Neural cell (in vitro differentiated cells): ENCODE measurements at regions not wholly inside any gene's neighbourhood (a gene's known extent, or its start where the extent isn't known, plus 50 kb on each side); places are given as distances from the start of the nearest gene placed in this dataset.

Experiments
- H2AFZ ChIP-seq: fragments of 200-600, 300-800 bp; sonication (generic), shearing (Covaris generic); 2 replicates; pipeline ENCODE4 v1.6.0; 2014; ENCODE audit warnings: low read depth, mild to moderate bottlenecking, antibody characterized with exemption, low read length, moderate library complexity
- H3F3A ChIP-seq: fragments of 200-600 bp; shearing (Covaris generic); 2 replicates; pipeline ENCODE4 v1.6.1; 2016; ENCODE audit warnings: mild to moderate bottlenecking, moderate library complexity, mixed read lengths, antibody characterized with exemption, low read length; ENCODE audit not compliant: insufficient read depth, poor library complexity, severe bottlenecking
- H3K27ac ChIP-seq: fragments of 200-600, 300-800 bp; sonication (generic), shearing (Covaris generic); 2 replicates; pipeline ENCODE4 v1.5.1; 2014; ENCODE audit warnings: mild to moderate bottlenecking, low read length, moderate library complexity
- H3K27me3 ChIP-seq: fragments of 300-800, 200-600 bp; sonication (generic), shearing (Covaris generic); 2 replicates; pipeline ENCODE4 v1.6.0; 2014; ENCODE audit warnings: mild to moderate bottlenecking, low read depth, low read length, moderate library complexity; ENCODE audit not compliant: insufficient read depth
- H3K36me3 ChIP-seq: fragments of 300-800, 200-600 bp; sonication (generic), shearing (Covaris generic); 2 replicates; pipeline ENCODE4 v1.5.1; 2014; ENCODE audit warnings: mild to moderate bottlenecking, antibody characterized with exemption, low read length, moderate library complexity; ENCODE audit not compliant: insufficient read depth
- H3K4me2 ChIP-seq: fragments of 300-800, 200-600 bp; sonication (generic), shearing (Covaris generic); 2 replicates; pipeline ENCODE4 v1.6.0; 2014; ENCODE audit warnings: mild to moderate bottlenecking, low read length
- H3K4me3 ChIP-seq: fragments of 300-800, 200-600 bp; sonication (generic), shearing (Covaris generic); 2 replicates; pipeline ENCODE4 v1.5.1; 2014; ENCODE audit warnings: mild to moderate bottlenecking, low read length, moderate library complexity
- H3K79me2 ChIP-seq: fragments of 200-600 bp; shearing (Covaris generic); replicated peaks from 2 replicates; pipeline ENCODE4 v1.6.0; 2014; ENCODE audit warnings: mild to moderate bottlenecking, low read length, moderate library complexity; ENCODE audit not compliant: insufficient read depth
- H3K9ac ChIP-seq: fragments of 300-800, 200-600 bp; sonication (generic), shearing (Covaris generic); 2 replicates; pipeline ENCODE4 v1.6.1; 2016; ENCODE audit warnings: mild to moderate bottlenecking, low read length, mixed read lengths
- H3K9me2 ChIP-seq: fragments of 200-600 bp; shearing (Covaris generic); 2 replicates; pipeline ENCODE4 v1.6.1; 2016; ENCODE audit warnings: mild to moderate bottlenecking, low read length, mixed read lengths; ENCODE audit not compliant: insufficient read depth
- H3K9me3 ChIP-seq: fragments of 200-600, 300-800 bp; sonication (generic), shearing (Covaris generic); 2 replicates; pipeline ENCODE4 v1.6.1; 2016; ENCODE audit warnings: mild to moderate bottlenecking, mixed run types, low read length, moderate library complexity, mixed read lengths
- H4K20me1 ChIP-seq: fragments of 200-600 bp; shearing (Covaris generic); 2 replicates; pipeline ENCODE4 v1.6.1; 2016; ENCODE audit warnings: mild to moderate bottlenecking, mixed run types; ENCODE audit not compliant: insufficient read depth
- EP300 ChIP-seq: fragments of 450-650 bp; conservative IDR thresholded peaks from 2 replicates; pipeline ENCODE4 v1.6.1; 2014; ENCODE audit warnings: antibody characterized with exemption, mild to moderate bottlenecking, moderate library complexity; ENCODE audit not compliant: poor library complexity, severe bottlenecking
- EZH2 ChIP-seq: fragments of 200-600, 300-800 bp; shearing (Covaris generic), sonication (generic); IDR thresholded peaks from 2 replicates; pipeline ENCODE4 v1.6.1; 2014; ENCODE audit warnings: antibody characterized with exemption, low read length, borderline replicate concordance, mild to moderate bottlenecking; ENCODE audit not compliant: insufficient read depth, poor library complexity, severe bottlenecking
- MXI1 ChIP-seq: fragments of 450-650 bp; conservative IDR thresholded peaks from 2 replicates; pipeline ENCODE4 v1.6.1; 2014; ENCODE audit warnings: antibody characterized with exemption, mild to moderate bottlenecking; ENCODE audit not compliant: poor library complexity, severe bottlenecking
- POLR2AphosphoS5 ChIP-seq: IDR thresholded peaks from 2 replicates; pipeline ENCODE4 v1.6.1; 2012
- RAD21 ChIP-seq: fragments of 450-650 bp; conservative IDR thresholded peaks from 2 replicates; pipeline ENCODE4 v1.6.1; 2014; ENCODE audit warnings: antibody characterized with exemption, mild to moderate bottlenecking, moderate library complexity
- SMC3 ChIP-seq: fragments of 450-650 bp; conservative IDR thresholded peaks from 2 replicates; pipeline ENCODE4 v1.6.1; 2014; ENCODE audit warnings: antibody characterized with exemption, mild to moderate bottlenecking, moderate library complexity; ENCODE audit not compliant: poor library complexity
- TAF1 ChIP-seq: IDR thresholded peaks from 2 replicates; pipeline ENCODE4 v1.6.1; 2012; ENCODE audit warnings: low read depth
- TF ChIP-seq, protein P1 (sequence below): IDR thresholded peaks from 2 replicates; pipeline ENCODE4 v1.6.1; 2012; ENCODE audit warnings: borderline replicate concordance
- TF ChIP-seq, protein P2 (sequence below): fragments of 450-650 bp; IDR thresholded peaks from 2 replicates; pipeline ENCODE4 v1.5.1; 2014; ENCODE audit warnings: antibody characterized with exemption, mild to moderate bottlenecking, moderate library complexity; ENCODE audit not compliant: poor library complexity, severe bottlenecking

DNA sequence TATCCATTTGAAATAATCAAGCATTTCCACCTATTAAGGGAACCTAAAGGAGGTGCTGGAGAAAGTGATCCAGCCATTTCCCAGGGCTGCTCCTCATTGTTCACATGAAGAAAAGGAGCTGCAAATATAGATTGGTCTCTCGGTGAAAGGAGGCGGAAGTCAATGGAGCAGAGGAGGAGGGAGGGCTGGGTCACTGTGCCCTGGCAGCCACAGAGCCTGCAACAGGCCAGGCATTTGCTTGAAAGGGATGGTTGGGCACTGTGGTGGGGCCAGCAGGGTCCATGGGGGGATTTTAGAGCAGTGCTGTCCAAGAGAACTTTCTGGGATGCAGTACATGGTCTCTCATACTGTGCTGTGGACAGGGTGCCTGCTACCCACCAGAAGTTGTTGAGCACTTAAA is 173.2 kb downstream of the CYLD start:
- H3K4me3 ChIP-seq, result no peak overlapping the region
- no peak overlapping the region for H3K9ac ChIP-seq
- no peaks in the 10 kb centered on the region for H3K9me2 ChIP-seq
- no peaks in the 10 kb centered on the region for H4K20me1 ChIP-seq
- no peak overlapping the region for H3K4me2 ChIP-seq
- no peaks in the 10 kb centered on the region for H3K27me3 ChIP-seq
- no peaks in the 10 kb centered on the region for H3K9me3 ChIP-seq
- no peak overlapping the region for H2AFZ ChIP-seq
- no peaks in the 10 kb centered on the region for H3K36me3 ChIP-seq
- H3K79me2 ChIP-seq, result no peaks in the 10 kb centered on the region
- TF ChIP-seq EZH2 (no peak), EP300 (no peak), TAF1 (no peak), SMC3 (no peak), POLR2AphosphoS5 (no peak), RAD21 (no peak), MXI1 (no peak)
- TF ChIP-seq, protein P1, sequence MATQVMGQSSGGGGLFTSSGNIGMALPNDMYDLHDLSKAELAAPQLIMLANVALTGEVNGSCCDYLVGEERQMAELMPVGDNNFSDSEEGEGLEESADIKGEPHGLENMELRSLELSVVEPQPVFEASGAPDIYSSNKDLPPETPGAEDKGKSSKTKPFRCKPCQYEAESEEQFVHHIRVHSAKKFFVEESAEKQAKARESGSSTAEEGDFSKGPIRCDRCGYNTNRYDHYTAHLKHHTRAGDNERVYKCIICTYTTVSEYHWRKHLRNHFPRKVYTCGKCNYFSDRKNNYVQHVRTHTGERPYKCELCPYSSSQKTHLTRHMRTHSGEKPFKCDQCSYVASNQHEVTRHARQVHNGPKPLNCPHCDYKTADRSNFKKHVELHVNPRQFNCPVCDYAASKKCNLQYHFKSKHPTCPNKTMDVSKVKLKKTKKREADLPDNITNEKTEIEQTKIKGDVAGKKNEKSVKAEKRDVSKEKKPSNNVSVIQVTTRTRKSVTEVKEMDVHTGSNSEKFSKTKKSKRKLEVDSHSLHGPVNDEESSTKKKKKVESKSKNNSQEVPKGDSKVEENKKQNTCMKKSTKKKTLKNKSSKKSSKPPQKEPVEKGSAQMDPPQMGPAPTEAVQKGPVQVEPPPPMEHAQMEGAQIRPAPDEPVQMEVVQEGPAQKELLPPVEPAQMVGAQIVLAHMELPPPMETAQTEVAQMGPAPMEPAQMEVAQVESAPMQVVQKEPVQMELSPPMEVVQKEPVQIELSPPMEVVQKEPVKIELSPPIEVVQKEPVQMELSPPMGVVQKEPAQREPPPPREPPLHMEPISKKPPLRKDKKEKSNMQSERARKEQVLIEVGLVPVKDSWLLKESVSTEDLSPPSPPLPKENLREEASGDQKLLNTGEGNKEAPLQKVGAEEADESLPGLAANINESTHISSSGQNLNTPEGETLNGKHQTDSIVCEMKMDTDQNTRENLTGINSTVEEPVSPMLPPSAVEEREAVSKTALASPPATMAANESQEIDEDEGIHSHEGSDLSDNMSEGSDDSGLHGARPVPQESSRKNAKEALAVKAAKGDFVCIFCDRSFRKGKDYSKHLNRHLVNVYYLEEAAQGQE, result no peak
- TF ChIP-seq, protein P2, sequence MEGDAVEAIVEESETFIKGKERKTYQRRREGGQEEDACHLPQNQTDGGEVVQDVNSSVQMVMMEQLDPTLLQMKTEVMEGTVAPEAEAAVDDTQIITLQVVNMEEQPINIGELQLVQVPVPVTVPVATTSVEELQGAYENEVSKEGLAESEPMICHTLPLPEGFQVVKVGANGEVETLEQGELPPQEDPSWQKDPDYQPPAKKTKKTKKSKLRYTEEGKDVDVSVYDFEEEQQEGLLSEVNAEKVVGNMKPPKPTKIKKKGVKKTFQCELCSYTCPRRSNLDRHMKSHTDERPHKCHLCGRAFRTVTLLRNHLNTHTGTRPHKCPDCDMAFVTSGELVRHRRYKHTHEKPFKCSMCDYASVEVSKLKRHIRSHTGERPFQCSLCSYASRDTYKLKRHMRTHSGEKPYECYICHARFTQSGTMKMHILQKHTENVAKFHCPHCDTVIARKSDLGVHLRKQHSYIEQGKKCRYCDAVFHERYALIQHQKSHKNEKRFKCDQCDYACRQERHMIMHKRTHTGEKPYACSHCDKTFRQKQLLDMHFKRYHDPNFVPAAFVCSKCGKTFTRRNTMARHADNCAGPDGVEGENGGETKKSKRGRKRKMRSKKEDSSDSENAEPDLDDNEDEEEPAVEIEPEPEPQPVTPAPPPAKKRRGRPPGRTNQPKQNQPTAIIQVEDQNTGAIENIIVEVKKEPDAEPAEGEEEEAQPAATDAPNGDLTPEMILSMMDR, result no peak
- no peak overlapping the region for H3K27ac ChIP-seq
- H3F3A ChIP-seq, result no peaks in the 10 kb centered on the region

DNA sequence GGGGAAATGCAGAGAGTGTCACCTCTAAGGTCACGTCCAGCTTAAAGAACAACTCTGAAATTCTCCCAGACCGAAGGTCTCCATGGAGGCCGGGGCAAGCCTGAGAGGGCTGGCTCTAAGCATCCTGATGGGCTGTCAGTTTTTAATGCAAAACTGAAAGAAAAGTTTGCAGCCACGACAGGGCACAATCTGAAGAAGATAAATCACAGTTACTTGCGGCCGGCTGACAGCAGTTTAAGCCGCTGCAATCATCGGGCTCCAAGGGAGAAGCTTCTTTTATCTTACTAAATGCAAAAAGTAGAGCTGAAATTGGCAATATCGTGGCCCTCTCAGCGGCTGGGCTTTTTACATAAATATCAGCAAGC is 168.8 kb downstream of the CYLD start:
- Histone ChIP-seq H3K4me2 (no peak overlapping the region), H3K36me3 (no peaks in the 10 kb centered on the region), H4K20me1 (no peaks in the 10 kb centered on the region), H3K27ac (no peak overlapping the region), H2AFZ (no peak overlapping the region), H3K27me3 (no peaks in the 10 kb centered on the region), H3K9me2 (no peaks in the 10 kb centered on the region), H3K9me3 (no peaks in the 10 kb centered on the region), H3K4me3 (peak overlapping the region; percentile 0), H3K9ac (no peak overlapping the region), H3F3A (no peaks in the 10 kb centered on the region), H3K79me2 (no peaks in the 10 kb centered on the region)
- TF ChIP-seq MXI1, result no peak
